GM18873 (cell line): ENCODE measurements at regions not wholly inside any gene's neighbourhood (a gene's known extent, or its start where the extent isn't known, plus 50 kb on each side); places are given as distances from the start of the nearest gene placed in this dataset.
"Not testable (repeated sequence)": the region's sequence is repeated elsewhere in the genome, so short reads cannot be mapped to it uniquely, and the experiment has no call there.

Experiments used
- ATAC-seq: cut with Tn5 transposase; IDR thresholded peaks from one replicate; pipeline ENCODE4 v1.9.1; 2021; ENCODE audit warnings: mild to moderate bottlenecking, moderate library complexity, moderate number of reproducible peaks; ENCODE audit not compliant: unreplicated experiment, low FRiP score

DNA sequence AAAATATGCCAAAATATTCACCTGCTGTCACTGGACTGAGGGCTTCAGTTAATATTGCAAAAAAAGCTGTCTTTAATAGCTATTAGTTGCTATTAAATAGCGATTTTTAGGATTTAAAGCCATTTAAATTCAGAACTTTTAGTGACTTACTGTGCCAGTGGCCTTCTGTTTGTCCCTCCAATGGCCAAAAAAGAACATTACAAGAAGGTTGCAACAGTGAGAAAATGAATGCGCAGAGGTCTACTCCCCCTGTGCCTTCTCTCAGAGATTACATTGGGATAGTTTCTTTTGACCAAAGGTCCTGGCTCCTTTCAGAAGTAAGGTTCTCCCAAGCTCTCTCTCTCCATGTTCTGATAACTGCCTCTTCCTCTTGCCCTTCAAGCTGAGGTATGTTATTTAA is 930.3 kb upstream of the ARRDC3 start:
- ATAC-seq: no peak

GRCh38 chr5:92309336-92309991 is 926.3 kb upstream of the ARRDC3 start:
- ATAC-seq: no peak

GRCh38 chr5:92308679-92309078 is 925.6 kb upstream of the ARRDC3 start:
- no peak for ATAC-seq

- not testable (repeated sequence) for ATAC-seq
These were observed 919.2 kb upstream of the ARRDC3 start for GRCh38 chr5:92302356-92302755.

DNA sequence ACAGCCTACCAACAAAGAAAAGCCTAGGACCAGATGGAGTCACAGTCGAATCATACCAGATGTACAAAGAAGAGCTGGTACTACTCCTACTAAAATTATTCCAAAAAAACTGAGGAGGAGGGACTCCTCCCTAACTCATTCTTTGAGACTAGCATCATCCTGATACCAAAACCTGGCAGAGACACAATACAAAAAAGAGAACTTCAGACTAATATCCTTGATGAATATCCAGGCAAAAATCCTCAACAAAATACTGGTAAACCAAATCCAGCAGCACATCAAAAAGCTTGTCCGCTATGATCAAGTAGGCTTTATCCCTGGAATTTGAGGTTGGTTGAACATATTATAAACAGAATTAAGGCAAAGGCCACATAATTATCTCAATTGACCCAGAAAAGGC is 900.4 kb upstream of the ARRDC3 start:
- ATAC-seq: no peak

DNA sequence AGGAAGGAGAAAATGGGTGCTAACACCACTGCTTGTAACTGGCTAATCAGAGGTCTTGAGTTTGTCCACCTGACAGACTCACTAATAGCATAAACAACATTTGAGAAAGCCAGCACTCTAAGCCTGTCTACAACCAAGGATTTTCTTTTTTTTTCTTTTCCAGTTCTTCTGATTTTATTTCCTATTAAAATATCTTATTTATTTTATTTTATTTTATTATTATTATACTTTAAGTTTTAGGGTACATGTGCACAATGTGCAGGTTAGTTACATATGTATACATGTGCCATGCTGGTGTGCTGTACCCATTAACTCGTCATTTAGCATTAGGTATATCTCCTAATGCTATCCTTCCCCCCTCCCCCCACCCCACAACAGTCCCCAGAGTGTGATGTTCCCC is 888.6 kb upstream of the ARRDC3 start:
- not testable (repeated sequence) for ATAC-seq

DNA sequence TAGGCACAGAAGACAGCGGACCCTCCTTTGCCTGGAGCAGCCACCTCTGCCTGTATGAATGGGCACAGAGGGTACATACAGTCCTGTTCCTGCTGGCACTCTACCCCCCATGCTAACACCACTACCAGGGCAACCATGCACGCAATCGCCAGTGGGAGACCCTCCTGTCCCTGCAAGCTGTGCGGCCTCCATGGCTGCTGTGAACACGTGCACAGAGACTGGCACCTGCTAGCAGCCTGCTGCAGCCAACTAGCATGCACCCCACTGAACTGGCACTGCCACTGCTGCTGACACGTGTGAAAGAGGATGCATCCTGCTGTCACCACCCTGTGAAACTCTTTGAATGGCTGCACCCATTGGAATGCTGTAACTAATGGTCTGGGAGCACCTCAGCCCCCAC is 885.2 kb upstream of the ARRDC3 start:
- no peak for ATAC-seq

DNA sequence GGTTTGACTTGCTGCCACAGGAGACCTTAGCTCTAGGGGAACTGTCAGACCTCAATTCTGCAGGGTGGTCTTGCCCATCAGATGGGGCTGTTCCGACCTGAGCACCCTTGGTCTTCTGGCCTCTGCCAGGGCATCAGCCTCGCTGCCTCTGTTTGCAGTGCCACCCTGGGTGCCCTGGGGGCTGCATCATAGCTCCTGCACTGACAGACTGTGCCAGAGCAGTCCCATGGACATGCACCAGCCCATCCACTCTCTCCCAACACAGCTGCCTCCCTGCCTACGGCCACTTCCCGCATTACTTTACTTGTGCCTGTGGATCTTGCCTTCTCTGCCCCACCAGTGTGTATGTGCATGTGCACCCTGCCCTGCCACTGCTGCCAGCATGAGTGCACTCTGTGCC is 884.7 kb upstream of the ARRDC3 start:
- no peak for ATAC-seq

DNA sequence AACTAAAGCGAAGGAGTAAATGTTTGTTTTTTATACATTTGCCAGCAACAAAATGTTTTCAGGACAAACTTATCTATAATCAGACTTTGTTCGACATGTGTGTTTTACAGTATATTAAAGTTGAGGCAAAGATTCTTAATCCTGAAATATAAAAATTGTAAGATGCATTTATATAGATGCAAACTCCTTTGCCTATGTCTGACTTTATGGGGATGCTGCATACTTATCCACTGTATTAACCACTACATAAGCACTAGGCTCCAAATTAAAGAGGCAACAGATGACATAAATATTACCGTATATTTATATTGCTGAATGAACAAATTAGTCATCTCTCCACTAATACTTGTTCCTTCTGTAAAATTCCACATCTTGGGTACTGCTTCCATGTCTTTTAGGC is 882.7 kb upstream of the ARRDC3 start:
- no peak for ATAC-seq

- not testable (repeated sequence) for ATAC-seq
These were observed 872.5 kb upstream of the ARRDC3 start for GRCh38 chr5:92255605-92256004.

GRCh38 chr5:92248518-92248917 is 865.4 kb upstream of the ARRDC3 start:
- no peak for ATAC-seq

DNA sequence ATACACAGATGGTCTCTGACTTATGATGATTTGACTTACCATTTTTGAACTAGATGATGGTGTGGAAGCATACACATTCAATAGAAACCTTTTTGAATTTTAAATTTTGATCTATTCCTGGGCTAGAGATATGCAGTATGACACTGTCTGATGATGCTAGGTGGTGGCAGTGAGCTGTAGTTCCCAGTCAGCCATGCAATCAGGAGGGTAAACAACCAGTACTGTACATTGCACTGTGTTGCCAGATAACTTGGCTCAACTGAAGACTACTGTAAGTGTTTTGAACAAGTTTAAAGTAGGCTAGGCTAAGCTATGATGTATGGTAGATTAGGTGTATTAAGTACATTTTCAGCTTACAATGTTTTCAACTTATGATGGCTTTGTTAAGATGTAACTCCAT is 859.1 kb upstream of the ARRDC3 start:
- no peak for ATAC-seq

DNA sequence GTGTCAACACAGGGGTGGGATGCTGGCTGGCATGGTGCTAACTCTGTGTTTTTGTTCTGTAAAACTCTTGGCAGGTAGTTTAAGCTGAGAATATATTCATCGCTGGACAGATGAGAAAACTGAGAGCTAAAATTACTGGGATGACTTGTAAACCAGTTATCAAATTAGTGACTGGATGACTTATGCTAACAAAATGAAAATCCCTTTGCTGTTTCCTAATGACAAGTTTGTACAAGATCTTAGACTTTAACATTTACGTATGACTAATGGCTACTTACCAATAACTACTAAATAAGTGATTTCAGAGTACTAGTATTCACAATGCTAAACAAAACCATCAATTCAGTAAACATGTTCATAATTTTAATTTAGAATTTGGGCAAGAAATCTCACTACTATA is 854.8 kb upstream of the ARRDC3 start:
- no peak for ATAC-seq

DNA sequence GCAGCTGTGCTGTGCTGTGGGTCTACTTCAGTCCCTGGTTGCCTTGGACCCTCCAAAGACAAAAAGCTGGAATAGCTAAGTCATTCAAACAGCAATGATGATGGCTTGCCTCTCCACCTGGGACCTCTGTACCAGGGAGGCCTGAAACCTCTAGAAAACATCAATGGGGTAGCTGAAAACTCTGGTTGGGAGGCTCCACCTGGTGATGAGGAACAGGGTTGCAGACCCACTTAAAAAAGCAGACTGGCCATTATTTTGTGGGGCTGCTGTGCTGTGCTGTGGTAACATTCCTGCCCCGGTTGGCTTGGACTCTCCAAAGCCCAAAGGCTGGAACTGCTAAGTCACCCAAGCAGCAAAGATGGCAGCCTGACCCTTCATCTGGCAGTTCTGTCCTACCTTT is 839.3 kb upstream of the ARRDC3 start:
- ATAC-seq: no peak

DNA sequence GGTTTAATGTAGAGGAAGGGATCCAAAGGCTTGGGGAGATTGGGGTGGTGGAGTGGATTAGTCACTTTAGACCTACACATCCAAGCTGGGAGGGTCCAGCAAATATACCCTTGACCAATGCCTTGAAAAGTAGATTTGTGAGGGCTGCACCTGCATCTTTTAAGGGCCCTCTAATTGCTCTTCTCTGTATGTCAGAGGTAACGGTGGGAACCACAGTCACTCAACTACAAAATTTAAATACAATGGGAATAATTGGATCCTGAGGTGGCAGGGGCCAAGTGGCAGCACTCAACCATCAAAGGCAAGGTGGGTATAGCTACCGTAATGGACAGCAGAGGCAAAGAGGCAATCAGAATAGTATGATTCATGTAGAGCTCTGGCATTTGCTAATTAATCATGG is 833.7 kb upstream of the ARRDC3 start:
- not testable (repeated sequence) for ATAC-seq

DNA sequence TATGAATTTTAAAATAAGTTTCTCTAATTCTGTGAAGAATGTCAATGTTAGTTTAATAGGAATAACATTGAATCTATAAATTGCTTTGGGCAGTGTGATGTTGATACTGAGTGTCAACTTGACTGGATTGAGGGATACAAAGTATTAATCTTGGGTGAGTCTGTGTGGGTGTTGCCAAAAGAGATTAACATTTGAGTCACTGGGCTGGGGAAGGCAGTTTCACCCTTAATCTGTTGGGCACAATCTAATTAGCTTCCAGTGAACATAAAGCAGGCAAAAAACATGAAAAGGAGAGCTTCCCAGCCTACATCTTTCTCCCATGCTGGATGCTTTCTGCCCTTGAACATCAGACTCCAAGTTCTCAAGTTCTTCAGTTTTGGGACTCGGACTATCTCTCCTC is 832.0 kb upstream of the ARRDC3 start:
- no peak for ATAC-seq

GRCh38 chr5:92208265-92208664 is 825.1 kb upstream of the ARRDC3 start:
- ATAC-seq: no peak

- no peak for ATAC-seq
These were observed 824.0 kb upstream of the ARRDC3 start for GRCh38 chr5:92207151-92207550.

GRCh38 chr5:92206681-92207080 is 823.6 kb upstream of the ARRDC3 start:
- no peak for ATAC-seq

GRCh38 chr5:92199035-92199434 is 815.9 kb upstream of the ARRDC3 start:
- not testable (repeated sequence) for ATAC-seq

DNA sequence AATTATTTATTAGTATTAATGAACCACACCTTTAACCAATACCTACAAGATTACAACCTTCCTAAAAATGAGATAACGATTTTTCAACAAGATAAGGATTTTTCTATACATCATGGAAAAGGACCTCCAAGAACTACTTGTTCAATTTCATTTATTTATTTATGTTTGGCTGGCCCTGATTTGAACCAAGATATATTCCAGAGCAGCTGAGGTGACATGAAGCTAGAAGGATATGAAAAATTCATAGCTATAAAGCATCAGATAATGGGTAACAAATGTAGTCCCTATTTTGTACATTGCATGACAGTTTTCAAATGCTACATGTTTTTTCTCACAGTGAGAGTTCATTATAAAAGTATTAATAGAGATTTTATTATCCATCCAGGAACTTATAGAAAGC is 798.5 kb upstream of the ARRDC3 start:
- no peak for ATAC-seq

- ATAC-seq: no peak
These were observed 797.3 kb upstream of the ARRDC3 start for GRCh38 chr5:92180391-92180790.

GRCh38 chr5:92179651-92180050 is 796.5 kb upstream of the ARRDC3 start:
- no peak for ATAC-seq
